Stromal cell of bone marrow (primary cell): ENCODE measurements at regions not wholly inside any gene's neighbourhood (a gene's known extent, or its start where the extent isn't known, plus 50 kb on each side); places are given as distances from the start of the nearest gene placed in this dataset.

Experiments
- DNase-seq: peaks from one replicate; pipeline ENCODE4 v3.0.0-alpha.2; 2012; ENCODE audit warnings: low read depth

GRCh38 chr11:8340296-8340695 lies 76.6 kb upstream of the LMO1 start:
- no peak for DNase-seq

DNA sequence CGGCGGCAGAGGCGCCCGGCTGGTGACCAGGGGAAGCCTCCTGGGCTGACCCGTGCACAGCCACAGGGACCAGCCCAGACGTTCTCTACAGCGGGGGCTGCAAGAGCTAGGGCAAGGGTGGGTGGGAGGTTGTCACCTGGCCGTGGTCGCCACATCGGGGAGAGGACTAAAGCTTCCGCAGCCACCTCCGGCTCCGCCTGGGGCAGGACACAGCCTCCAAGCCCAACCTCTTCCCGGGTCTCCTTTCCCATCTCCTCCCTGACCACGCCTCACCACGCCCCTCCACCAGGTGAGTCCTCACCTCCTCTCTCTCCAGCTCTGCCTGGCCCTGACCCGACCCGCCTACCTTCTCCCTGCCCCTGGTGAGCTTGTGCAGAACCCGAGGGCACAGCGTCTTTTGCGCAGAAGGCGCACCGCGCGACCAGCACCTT lies 75.9 kb upstream of the LMO1 start:
- no peak for DNase-seq

- no peak for DNase-seq
Measured at GRCh38 chr11:8338138-8338537, 74.5 kb upstream of the LMO1 start.

DNA sequence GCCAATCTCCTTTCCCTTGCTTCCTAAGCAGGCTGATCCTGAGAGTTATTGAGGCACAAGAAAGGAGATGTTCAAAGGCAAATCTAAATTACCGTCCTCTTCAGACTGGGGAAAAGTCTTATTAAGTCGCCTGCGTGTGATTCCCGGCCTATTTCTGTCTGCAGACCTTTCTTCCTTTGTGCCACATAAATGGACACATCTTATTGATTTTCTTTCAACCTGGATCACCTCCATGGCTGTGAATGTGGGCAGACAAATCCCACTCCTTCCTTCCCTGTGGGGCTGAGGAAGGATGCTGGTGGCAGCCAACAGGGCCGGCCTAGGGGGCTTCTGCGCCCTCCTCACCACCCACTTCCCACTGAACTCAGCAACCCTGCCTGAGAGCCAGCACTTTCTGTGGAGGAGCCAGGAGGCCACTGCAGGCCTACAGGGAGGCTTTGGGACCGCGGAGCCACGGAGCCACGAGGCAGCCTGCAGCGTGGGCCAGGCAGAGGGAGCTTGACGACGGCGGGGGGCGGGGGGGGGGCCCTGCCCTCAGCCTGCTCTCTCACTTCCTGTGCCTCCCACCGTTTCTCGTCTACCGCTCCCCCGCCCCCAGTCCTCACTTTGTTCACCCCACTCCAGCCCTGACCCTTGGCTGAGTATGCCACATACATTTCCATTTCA lies 73.6 kb upstream of the LMO1 start:
- DNase-seq, result no peak

DNA sequence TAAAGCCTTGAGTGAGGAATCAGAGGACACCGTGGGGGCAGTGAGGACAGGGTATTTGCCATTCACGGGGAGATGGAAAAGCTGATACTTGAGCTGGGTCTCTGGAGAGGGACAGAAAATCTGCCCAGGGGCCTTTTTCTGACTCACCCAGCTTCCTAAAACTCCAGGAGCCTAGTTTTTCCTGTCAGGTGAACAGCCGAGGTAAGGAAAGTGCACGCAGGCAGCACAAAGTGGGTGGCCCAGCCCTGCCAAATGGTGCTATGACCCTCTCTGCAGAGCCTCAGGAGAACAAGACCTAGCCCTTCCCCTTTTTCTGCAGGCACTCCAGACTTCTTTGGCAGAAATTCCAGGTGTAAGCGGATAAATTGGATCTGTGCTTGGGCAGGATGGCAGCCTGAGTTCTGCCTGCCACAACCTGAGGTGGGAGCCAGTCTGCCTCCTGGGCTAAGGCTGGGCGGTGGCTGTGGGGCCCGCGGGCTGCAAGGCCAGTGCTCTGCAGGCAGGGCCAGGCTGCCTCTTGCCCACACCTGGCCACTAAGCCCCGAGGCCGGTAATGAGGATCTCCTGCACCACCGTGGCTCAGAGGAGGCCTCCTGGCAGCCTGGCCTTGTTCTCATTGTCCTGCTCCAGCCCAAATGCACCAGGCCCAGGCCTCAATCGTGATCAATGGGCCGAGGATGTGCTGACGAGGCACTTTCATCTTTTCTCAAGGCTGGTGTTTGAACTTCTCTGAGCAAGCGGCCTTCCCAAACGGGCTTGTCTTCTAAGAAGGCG lies 72.9 kb upstream of the LMO1 start:
- DNase-seq, result no peak

DNA sequence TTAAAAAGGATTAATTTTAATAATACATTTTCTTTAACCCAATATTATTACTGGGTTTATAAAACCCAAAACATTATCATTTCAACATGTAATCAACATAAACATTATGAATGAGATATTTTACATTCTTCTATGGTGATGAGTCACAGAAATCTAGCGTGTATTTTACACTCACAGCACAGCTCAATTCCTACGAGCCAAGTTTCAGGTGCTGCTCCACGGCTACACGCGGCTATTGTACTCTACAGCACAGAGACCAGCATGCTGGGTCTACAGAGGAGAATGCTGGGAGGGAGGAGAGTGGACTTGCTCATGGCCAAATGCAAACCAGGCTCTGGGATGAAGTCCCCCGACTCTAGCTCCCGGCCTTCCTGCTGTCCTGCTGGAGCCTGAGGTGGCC lies 72.0 kb upstream of the LMO1 start:
- no peak for DNase-seq

DNA sequence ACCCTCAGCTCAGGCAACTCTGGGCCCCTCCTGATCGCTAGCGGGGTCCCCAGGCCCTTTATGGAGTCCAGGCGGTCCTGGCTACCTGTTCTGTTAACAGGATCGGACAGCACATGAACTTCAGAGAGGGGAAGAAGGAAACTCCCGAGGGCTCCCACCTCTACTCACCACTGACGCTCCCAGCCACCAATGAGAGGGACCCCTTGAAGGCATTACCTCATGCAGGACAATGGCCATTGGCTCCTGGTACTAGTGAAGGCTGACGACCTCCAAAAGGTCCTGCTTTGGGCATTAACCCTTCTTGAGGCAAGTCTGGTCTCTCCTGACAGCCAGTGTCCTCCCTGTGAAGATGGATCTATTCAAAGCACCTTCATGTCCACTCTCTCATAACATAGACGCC lies 71.5 kb upstream of the LMO1 start:
- no peak for DNase-seq

DNA sequence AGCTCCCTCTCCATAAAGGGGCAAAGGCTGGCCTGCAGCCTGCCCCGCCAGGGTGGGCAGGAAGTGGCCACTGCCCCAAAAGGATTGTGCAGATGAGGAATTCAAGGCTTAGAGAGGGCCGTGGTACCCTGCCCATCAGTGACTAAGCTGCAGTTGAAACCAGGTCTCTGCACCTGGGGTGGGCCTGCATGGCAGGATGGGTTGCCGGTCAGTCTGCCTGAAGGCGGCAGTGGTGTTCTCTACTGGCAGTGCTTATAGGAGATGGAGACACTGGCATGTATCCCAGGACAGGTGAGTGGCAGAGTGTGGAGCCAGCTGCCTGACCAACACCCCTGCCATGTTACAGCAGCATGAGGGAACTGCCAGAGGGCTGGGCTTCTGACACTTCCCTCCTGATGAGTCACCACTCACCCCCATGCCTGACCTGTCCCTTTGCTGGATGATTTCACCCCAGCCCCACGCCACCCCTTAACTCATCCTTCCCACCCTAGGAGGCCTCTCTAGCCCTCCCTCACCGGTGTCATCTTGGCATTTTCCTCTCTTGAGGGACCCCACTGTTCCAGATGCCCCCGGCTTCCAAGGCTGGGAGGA lies 70.2 kb upstream of the LMO1 start:
- DNase-seq, result no peak

DNA sequence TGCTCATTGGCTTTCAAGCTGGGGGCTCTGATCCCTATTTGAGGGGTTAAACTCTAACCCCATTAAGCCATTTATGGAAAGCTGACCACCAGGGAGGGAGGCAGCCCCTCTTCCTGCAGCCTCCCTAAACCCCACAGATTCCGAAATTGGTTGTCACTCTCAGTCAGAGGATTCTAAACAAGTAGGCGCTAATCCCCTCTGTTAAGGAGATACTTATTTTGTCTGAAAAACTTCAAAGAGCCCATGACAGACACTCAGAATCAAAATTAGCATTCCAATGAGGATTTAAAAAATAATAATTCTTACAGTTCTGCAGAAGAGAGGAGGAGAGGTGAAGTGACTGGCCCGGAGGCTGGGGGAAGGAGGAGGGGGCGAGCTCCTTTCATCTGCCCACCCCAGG lies 69.7 kb upstream of the LMO1 start:
- DNase-seq, result no peak

GRCh38 chr11:8332891-8333290 lies 69.2 kb upstream of the LMO1 start:
- no peak for DNase-seq

DNA sequence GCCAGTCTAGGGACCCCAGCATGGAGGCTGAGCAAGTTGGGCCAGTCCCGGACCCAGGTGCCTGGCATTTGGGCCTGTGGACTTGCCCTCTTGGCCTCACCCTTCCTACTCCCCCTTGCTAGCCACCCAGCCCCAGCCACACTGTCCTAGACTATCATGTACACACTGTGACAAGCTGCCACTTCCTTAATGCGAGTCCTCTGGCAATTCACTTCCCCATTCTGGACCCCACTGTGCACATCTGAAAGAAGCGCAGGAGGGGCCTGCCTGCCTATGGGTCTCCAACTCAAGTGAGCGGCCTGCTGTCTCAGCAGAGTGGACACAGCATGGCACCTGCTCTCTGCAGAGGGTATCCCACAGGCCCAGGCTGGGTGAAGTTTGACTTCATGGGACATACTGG lies 68.5 kb upstream of the LMO1 start:
- no peak for DNase-seq

GRCh38 chr11:8331767-8332166 lies 68.1 kb upstream of the LMO1 start:
- DNase-seq, result no peak

DNA sequence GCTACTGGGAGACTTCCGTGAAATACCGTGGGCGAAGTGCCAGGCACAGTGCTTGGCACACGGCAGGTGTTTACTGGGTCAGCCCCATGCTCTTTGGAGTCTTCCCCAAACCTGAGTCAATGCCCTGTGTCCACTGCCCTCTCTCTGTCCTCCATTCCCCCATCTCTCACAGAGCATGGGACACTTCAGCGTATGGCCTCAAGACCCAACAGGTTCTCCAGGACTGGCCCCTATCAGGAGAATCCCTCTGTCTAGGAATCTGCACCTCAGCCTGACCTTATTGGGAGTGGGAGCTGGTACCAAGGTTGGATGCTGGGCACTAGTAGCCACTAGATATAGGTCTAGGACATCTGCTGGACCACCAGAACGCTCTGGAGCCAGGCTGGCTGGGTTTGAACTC lies 67.2 kb upstream of the LMO1 start:
- DNase-seq, result no peak

DNA sequence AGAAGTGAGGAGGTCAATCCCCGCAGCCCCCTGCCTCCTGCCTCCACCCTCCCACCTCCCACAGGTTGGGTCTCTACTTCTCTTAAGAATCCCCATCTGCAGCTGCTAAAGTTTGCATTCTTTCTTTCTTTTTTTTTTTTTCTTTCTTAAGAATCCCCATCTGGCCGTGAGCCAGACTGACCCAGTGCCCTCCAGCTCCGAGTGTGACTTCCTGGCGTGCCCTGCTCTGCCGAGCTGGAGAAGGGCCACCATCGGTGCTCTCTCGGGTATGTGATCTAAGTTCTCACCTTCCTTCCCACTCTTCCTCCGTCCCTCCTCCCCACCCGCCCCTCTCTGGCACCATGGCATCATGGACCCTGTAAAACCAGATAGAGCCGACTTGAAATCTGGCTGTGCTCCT lies 66.7 kb upstream of the LMO1 start:
- DNase-seq, result no peak

DNA sequence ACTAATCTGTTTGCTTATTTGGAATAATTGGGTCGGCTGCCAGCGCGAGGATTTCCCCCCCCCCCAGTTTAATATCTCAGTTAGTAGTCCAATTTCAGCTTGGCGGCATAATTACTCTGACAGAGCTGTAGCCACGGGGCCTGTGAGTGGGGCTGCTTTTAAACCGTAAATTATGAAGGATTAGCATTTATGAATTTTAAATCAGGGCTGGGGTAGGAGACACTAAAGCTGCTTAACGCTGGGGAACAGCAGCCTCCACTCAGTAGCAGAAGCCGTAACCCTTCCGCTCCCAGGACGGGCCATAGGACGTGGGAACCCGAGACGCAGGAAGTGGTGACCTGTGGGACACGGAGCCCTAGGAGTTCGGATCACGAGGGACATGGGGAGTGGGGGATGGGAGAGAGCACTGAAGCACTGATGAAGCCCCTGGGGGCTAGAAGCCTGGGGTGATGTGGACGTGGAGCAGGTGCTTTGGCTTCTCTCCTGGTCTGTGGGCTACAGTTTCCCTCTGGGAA lies 66.2 kb upstream of the LMO1 start:
- no peak for DNase-seq

DNA sequence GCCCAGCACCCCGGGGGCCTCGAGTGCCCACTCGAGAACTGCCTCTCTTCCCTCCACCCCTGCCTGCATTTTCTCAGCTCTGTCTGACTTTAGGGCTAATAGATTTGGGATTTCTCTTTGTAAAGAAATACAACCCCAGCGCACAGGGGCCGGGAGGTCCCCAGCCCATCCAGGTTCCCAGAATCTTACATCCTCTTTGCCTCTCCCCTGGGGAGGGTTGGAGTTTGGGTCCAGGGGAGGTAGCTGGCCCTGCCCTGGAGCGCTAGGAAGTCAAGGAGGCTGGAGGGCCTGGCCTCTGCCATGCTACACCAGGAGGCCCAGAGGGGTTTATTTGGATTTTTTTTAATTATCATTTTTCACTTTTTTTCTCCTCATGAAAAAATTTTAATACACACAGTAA lies 65.7 kb upstream of the LMO1 start:
- no peak for DNase-seq

GRCh38 chr11:8328848-8329330 lies 65.2 kb upstream of the LMO1 start:
- DNase-seq, result peak; percentile 57

DNA sequence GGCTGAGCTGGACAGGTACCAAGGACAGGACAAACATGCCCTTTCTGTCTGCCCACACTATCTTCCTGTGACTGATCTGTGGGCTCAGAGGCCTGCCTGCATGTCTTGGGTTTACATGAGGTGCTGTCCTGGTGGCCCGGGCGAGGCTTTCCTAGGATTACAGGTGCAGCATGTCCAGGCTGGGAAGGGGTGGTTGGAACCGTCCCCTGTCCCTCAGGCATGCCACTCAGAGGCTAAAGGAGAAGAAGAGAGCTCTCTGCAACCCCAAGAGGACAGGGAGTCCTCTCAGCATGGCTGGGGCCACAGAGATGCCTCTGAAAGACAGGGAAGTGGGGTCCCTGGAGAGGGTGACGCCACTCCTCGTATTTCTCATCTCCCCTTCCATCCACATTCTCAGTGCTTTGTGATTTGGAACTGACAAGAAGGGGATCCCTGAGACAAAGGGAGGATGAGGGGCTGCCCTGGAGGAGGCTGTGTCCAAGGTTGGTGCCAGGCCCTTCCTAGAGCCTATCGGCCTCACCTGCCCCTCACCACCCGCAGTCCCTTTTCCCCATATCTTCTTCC lies 64.6 kb upstream of the LMO1 start:
- no peak for DNase-seq

DNA sequence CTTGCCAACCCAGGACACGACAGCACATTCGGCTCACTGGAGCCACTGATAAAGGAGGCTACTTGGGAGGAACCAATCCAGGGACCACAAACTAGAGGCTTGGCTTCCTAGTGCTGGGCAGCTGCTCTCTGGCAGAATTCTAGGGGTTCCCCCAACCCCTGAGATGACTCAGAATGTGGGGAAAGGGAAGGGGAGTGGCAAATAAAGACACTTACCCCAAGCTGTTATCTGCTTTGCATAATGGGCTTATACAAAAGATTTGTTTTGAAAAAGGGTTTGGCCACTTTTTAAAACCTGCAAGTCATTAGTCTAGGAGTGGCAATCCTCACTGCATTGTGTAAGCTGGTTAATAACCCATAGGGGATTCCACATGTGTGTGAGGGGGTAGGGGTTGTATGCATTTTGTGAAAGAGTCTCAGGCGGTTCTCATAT lies 64.1 kb upstream of the LMO1 start:
- DNase-seq, result no peak

DNA sequence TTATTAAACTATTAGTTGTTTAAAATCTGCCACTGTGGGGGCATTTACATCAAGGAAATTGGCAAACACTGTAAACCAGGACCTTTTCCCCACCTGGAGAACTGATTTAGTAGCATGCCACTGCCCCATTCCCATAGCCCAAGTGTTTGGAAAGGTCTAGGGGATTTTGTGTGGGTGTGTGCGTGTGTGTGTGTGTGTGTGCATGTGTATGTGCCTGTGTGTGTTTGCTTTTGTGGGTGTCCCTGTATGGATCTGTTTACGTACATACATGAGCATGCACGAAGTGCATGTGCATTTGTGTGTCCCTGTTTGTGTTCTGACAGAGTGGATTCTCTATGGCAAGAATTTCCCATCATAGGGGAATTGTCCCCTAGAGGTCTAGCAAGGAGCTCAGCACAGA lies 62.7 kb upstream of the LMO1 start:
- no peak for DNase-seq

DNA sequence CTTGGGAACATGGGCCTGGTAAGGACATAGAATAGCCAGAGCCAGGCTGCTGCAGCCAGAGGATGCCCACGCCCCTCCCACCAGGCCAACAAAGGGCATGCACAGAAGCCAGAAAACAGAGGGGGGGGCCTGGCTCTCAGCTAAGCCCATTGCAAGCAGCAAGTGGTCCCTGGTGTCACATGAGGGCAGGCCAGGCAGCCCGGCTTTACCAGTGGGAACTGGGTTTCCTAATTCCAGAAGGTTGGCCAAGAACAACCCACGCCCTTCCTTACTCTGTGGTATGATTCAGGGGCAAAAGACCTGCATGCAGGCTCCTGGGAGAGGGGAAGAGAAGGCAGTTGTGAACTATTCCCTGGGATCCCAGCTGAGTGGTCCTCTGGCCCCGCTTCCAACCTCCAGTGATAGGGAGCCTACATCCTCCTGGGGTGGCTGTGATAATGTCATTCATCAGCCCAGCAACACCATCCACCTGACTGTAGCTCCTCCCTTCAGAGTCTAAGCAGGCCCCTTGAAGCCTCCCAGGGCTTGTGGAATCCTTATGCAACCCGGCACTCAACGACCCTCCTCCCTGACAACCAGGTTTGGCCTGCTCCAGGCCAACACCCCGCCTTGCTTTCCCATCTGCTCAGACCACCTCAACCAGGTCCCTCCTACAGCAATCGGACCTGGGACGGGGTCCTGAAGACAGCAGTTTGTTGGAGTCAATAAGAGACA lies 62.1 kb upstream of the LMO1 start:
- no peak for DNase-seq
